HL-60 (cell line): ENCODE measurements at regions not wholly inside any gene's neighbourhood (a gene's known extent, or its start where the extent isn't known, plus 50 kb on each side); places are given as distances from the start of the nearest gene placed in this dataset.

ENCODE experiments used
- CTCF ChIP-seq: IDR thresholded peaks from one replicate; pipeline ENCODE4 v1.5.1; 2011; ENCODE audit warnings: low read length, control low read depth, inconsistent platforms; ENCODE audit not compliant: insufficient read depth
- POLR2AphosphoS5 ChIP-seq: IDR thresholded peaks from 2 replicates; pipeline ENCODE4 v1.6.1; 2012; ENCODE audit warnings: low read depth

- TF ChIP-seq CTCF = no peak
- no peak for TF ChIP-seq POLR2AphosphoS5
These were observed 127.0 kb upstream of the PUM3 start for GRCh38 chr9:2970864-2971263.
